Astrocyte of the spinal cord (primary cell): ENCODE measurements at regions not wholly inside any gene's neighbourhood (a gene's known extent, or its start where the extent isn't known, plus 50 kb on each side); places are given as distances from the start of the nearest gene placed in this dataset.

ENCODE experiments used
- DNase-seq: peaks from one replicate; pipeline ENCODE4 v3.0.0; 2011; ENCODE audit warnings: low read depth, low spot score
- H3K4me3 ChIP-seq: 2 replicates; pipeline ENCODE4 v1.5.1; 2011; ENCODE audit warnings: low read depth, mild to moderate bottlenecking, low read length, moderate library complexity
- in situ Hi-C: cut with HindIII; loops from 2 replicates; pipeline ENCODE4 v1.10.0; 2017; ENCODE audit warnings: low sequenced_read_pairs
- TF ChIP-seq, protein P1 (sequence below): IDR thresholded peaks from 2 replicates; pipeline ENCODE4 v1.5.1; 2012; ENCODE audit warnings: low read depth, mild to moderate bottlenecking, low read length, inconsistent platforms

DNA sequence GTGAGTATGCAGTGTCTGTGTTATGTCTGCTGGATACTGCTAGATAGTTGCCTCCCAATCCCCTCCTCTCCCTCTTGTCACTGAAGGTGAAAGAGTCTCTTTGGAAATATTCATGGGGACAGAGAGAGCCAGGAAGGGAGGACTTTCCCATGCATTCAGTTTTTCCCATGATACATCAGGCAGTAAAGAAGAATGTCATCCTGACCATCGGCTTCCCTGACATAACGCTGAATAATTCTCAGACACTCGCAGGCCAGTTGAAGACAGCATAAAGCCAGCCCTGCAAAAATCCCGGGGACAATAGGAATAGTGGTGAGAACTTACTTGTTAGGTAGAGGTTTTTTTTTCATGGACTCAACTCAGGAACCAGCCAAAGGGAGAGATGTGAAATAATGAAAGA lies 58.1 kb downstream of the KLF4 start:
- no peak for DNase-seq
- H3K4me3 ChIP-seq: no peak overlapping the region
- TF ChIP-seq, protein P1, sequence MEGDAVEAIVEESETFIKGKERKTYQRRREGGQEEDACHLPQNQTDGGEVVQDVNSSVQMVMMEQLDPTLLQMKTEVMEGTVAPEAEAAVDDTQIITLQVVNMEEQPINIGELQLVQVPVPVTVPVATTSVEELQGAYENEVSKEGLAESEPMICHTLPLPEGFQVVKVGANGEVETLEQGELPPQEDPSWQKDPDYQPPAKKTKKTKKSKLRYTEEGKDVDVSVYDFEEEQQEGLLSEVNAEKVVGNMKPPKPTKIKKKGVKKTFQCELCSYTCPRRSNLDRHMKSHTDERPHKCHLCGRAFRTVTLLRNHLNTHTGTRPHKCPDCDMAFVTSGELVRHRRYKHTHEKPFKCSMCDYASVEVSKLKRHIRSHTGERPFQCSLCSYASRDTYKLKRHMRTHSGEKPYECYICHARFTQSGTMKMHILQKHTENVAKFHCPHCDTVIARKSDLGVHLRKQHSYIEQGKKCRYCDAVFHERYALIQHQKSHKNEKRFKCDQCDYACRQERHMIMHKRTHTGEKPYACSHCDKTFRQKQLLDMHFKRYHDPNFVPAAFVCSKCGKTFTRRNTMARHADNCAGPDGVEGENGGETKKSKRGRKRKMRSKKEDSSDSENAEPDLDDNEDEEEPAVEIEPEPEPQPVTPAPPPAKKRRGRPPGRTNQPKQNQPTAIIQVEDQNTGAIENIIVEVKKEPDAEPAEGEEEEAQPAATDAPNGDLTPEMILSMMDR: no peak
- in situ Hi-C loops: no loop called here

- TF ChIP-seq, protein P1: no peak
- in situ Hi-C loops: no loop called here
- no peak for DNase-seq
- no peak overlapping the region for H3K4me3 ChIP-seq
These were observed 59.5 kb downstream of the KLF4 start for GRCh38 chr9:107430071-107430470.

DNA sequence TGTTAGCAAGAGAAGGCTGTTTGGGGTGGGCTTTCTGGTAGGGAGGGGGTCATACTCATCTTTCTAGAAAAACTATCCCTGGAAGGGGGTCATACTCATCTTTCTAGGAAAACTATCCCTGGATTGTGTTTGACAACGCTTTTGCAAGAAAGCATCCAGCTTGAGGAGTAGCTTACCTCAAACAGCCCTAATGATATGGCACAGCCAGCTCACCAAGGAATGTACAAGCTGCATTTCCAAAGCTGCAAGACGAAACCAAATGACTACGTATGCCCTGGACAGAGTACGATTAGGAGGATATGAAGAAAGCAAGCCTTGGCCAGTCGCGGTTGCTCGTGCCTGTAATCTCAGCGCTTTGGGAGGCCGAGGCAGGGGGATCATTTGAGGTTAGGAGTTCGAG lies 63.4 kb downstream of the KLF4 start:
- in situ Hi-C loops: no loop called here
- DNase-seq: no peak
- H3K4me3 ChIP-seq: no peak overlapping the region
- TF ChIP-seq, protein P1: no peak

GRCh38 chr9:107425101-107426025 lies 64.2 kb downstream of the KLF4 start:
- in situ Hi-C loops: no loop called here
- no peak overlapping the region for H3K4me3 ChIP-seq
- TF ChIP-seq, protein P1: peak; percentile 98
- peak; percentile 50 for DNase-seq

GRCh38 chr9:107423540-107423939 lies 66.0 kb downstream of the KLF4 start:
- no peak overlapping the region for H3K4me3 ChIP-seq
- no peak for DNase-seq
- in situ Hi-C loops: no loop called here
- TF ChIP-seq, protein P1: no peak

DNA sequence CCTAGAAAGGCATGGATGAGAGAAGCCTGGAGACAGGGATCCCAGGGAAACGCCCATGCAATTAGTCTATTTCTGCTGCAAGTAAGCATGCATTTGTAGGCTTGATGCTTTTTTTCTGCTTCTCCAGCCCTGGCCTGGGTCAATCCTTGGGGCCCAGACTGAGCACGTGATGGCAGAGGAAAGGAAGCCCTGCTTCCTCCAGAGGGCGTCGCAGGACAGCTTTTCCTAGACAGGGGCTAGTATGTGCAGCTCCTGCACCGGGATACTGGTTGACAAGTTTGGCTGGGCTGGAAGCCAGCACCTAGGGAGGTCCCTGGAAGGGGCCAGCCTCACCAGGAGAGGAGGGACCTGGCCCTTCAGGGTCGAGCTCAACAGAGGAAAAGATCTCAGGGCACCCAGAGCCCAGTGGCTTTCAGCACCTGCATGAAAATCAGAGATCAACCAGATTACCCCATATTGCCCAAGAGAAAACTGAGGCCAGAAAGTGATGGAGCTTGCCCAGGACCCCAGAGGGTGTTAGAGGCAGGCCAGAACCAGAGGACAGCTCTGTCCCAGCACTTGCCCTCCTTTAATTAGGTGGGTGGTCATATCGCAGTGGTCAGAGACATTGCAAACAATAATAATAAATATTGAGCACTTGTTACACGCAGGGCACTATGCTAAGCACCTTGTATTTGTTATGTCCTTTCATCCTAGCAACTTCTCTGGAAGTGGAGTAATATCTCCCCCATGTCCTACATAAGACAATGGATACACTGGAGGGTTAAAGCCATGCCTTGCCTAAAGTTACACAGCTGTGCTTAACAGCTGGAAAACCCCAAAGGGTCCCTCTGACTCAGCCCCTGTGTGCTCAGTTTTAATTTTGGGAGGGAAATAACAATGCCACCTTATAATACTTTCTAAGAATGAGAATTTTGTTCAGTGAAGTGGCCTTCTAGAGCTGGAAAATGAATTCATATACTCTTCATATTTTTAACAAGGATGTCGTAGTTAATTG lies 67.1 kb downstream of the KLF4 start:
- no peak overlapping the region for H3K4me3 ChIP-seq
- in situ Hi-C loops: no loop called here
- TF ChIP-seq, protein P1: peak; percentile 58
- DNase-seq: peak; percentile 55
